Suppressor macrophage (primary cell): ENCODE measurements at regions not wholly inside any gene's neighbourhood (a gene's known extent, or its start where the extent isn't known, plus 50 kb on each side); places are given as distances from the start of the nearest gene placed in this dataset.
"Not testable (repeated sequence)": the region's sequence is repeated elsewhere in the genome, so short reads cannot be mapped to it uniquely, and the experiment has no call there.

Experiments
- DNase-seq, 4 experiments: peaks; one replicate each; pipeline ENCODE4 v3.0.0-alpha.2; 2020 to 2022

- DNase-seq = no peak
Measured at GRCh38 chr1:221992427-221992826, 250.5 kb upstream of the DUSP10 start.

GRCh38 chr1:221991221-221991620 is 249.3 kb upstream of the DUSP10 start:
- peak; percentile 34 to 69 (median 58) for DNase-seq

GRCh38 chr1:221989741-221990140 is 247.9 kb upstream of the DUSP10 start:
- no peak for DNase-seq

- DNase-seq = no peak
Measured at GRCh38 chr1:221988829-221989228, 246.9 kb upstream of the DUSP10 start.

DNA sequence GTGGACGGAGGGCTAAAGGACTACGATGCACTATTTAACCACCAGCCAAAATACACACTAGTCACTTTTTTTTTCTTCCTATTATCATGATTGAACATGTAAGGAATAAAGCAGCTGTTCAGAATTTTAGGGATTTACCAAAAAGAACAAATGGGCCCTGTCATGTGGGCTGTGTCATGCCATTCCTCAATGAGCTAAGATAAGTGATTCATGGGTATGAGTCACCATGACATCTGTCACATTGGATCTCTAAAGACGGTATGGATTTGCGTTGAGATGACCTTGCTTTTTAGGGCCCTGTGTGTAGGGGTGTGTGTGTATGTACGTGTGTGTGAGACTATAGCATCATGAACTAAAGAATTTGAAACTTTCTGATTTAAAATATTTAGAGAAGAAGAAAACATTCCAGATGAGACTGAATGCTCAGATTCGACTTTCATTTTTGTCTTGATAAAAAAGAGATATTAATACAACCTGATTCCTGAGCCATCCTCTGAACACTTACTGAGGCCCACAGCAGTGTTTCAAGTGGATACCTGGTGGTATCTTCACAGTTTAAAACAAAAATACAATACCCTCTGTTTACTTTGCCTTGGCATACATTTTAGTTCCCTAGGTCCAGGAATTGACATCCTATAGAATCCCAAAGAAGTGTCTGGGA is 246.1 kb upstream of the DUSP10 start:
- DNase-seq = peak; percentile 55 to 83 (median 74)

- no peak for DNase-seq
Measured at GRCh38 chr1:221983444-221983843, 241.6 kb upstream of the DUSP10 start.

DNA sequence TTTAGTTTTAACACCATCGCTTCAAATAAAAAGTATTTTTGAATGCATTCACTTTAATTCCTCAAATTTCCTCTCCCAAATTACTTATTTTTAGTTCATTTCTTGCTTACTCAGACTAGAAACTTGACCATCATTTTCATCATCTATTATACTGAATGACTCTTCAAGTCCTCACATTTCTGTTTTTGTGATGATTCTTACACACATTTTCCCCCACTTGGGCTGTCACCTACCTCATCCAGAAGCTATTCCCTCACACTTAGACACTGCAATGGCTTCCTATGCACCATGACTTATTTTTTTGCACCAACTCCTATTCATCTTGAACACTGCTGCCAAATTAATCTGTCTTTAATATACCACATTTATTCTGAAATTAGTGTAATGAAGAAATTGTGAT is 239.6 kb upstream of the DUSP10 start:
- DNase-seq = no peak

- no peak for DNase-seq
Measured at GRCh38 chr1:221979444-221980032, 237.6 kb upstream of the DUSP10 start.

DNA sequence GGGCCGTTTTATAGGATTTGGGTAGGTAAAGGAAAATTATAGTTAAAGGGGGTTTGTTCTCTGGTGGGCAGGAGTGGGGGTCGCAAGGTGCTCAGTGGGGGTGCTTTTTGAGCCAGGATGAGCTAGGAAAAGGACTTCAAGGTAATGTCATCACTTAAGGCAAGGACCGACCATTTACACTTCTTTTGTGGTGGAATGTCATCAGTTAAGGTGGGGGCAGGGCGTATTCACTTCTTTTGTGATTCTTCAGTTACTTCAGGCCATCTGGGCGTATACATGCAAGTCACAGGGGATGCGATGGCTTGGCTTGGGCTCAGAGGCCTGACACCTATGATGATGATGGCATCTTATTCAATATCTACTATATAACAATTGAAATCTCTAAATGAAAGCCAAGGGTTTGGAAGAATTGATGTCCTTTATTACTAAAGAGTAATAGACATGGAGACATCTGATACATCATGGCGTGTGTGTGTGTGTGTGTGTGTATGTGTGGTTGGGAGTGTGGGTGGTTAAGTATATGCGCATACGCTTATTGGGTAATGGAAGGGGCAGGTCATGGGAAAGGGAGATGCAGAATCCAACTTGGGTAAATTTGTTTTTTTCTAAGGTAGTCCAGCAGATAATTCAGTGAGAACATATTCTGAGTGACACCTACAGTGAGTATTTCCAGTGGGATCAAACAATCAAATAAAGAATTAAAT is 236.9 kb upstream of the DUSP10 start:
- DNase-seq = not testable (repeated sequence)

DNA sequence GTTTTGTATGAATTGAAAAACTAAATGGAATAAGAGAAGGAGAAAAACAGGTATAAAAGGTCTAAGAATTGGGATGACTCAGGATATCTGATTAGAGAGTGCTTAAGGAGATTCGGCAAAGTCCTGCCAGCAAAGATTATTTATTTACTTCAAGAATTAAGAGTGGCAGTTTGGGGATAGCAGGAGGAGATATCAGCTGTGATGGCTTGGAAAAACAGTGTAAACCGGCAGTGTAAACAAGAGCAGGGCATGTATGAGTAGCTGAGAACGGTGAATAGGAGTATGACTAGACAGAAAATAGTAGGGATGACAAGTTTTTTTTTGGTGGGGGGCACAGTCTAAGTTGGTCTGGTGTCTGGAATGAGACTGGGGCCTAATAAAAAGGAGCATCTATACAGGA is 231.9 kb upstream of the DUSP10 start:
- DNase-seq = not testable (repeated sequence)

GRCh38 chr1:221972276-221973235 is 230.7 kb upstream of the DUSP10 start:
- DNase-seq = no peak

DNA sequence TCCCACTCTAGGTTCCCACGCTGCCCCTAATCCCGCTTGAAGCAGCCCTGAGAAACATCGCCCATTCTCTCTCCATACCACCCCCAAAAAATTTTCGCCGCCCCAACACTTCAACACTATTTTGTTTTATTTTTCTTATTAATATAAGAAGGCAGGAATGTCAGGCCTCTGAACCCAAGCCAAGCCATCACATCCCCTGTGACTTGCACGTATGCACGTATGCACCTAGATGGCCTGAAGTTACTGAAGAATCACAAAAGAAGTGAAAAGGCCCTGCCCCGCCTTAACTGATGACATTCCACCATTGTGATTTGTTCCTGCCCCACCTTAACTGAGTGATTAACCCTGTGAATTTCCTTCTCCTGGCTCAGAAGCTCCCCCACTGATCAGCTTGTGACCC is 229.1 kb upstream of the DUSP10 start:
- not testable (repeated sequence) for DNase-seq

- DNase-seq = not testable (repeated sequence)
Measured at GRCh38 chr1:221969298-221969858, 227.5 kb upstream of the DUSP10 start.

- not testable (repeated sequence) for DNase-seq
Measured at GRCh38 chr1:221967538-221967937, 225.6 kb upstream of the DUSP10 start.

- DNase-seq = not testable (repeated sequence)
Measured at GRCh38 chr1:221966888-221967287, 225.0 kb upstream of the DUSP10 start.

- not testable (repeated sequence) for DNase-seq
Measured at GRCh38 chr1:221965891-221966290, 224.0 kb upstream of the DUSP10 start.

- no peak for DNase-seq
Measured at GRCh38 chr1:221965252-221965651, 223.4 kb upstream of the DUSP10 start.

DNA sequence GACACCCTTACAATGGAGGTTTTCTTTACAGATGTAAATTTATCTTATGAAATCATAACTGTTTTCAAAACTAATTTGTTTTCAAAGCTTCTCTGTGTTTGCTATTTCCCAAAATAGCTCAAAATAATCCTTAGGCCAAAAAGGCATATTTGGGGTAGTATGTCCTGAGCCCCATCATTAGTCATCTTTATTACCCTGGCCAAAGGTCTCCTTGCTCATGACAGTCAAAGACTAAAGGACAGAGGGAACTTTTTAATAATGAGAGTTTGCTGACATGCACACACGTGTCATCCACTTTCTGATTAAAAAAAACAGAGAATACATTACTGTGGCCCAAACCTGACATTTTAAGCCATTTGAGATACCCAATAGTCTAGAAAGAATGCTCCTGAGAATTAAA is 221.9 kb upstream of the DUSP10 start:
- peak in 2 of 4 experiments; percentile 25 for DNase-seq

DNA sequence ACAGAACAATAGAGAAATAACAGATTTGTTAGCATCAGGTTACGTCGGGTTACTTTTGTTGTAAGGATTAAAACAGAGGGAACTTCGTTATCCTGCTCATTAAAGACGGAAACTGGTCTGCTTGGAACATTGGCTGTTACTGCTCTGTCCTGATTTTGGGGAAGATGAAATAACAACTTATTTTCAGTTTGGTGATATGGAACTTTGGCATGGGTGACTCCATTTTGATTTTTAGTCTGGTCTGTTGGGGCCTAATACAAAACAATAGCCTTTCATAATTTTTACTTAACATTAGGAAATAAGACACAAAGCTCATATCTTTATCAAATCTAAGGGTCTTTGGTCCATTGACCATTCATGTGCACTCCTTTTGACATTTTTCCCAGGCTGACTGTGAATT is 220.5 kb upstream of the DUSP10 start:
- DNase-seq = no peak

DNA sequence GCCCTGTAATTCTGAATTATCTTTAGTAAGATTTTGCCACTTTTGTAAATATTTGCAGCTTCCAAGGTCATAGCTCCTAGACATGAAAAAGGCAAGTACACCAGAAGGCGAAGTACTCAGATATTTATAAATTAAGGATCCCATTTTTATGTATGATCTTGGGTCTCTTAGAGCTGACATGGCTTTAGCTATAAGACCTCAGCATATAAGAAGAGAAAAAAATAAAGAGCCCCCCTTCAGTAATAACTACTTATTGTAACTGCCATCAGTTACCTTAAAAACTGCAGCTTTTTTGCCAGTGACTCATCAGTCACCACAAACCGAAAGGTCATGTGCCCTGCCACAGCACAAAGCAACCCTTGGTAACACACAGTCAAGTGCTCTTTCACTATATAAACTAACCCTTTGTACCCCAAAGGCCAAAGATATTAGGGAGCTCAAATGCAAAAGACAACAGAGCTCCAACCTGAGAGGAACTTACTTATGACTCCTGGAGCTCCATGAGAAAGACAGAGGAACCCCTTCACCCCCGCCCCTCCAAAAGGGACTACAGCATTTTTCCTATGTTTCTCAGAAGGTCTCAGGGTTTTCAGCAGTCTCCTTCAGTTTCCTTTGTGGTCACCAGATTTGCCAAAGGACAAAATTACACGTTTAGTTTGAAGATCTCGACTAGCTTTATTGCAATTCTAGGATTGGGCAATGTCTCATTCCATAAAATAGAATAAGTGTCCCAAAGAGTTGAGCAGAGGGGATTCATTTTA is 219.8 kb upstream of the DUSP10 start:
- peak; percentile 61 to 80 (median 78) for DNase-seq

- DNase-seq = not testable (repeated sequence)
Measured at GRCh38 chr1:221958161-221958562, 216.3 kb upstream of the DUSP10 start.

- DNase-seq = not testable (repeated sequence)
Measured at GRCh38 chr1:221957350-221957749, 215.5 kb upstream of the DUSP10 start.
